Neural cell (in vitro differentiated cells): ENCODE measurements at regions not wholly inside any gene's neighbourhood (a gene's known extent, or its start where the extent isn't known, plus 50 kb on each side); places are given as distances from the start of the nearest gene placed in this dataset.

Experiments used
- CTCF ChIP-seq: fragments of 450-650 bp; IDR thresholded peaks from 2 replicates; pipeline ENCODE4 v1.5.1; 2014; ENCODE audit warnings: antibody characterized with exemption, mild to moderate bottlenecking, moderate library complexity; ENCODE audit not compliant: poor library complexity, severe bottlenecking
- EP300 ChIP-seq: fragments of 450-650 bp; conservative IDR thresholded peaks from 2 replicates; pipeline ENCODE4 v1.6.1; 2014; ENCODE audit warnings: antibody characterized with exemption, mild to moderate bottlenecking, moderate library complexity; ENCODE audit not compliant: poor library complexity, severe bottlenecking
- REST ChIP-seq: IDR thresholded peaks from 2 replicates; pipeline ENCODE4 v1.6.1; 2012; ENCODE audit warnings: borderline replicate concordance

GRCh38 chr20:16212790-16213189 lies 360.5 kb downstream of the KIF16B start:
- TF ChIP-seq EP300, result no peak
- no peak for TF ChIP-seq CTCF
- no peak for TF ChIP-seq REST
